ENCODE measurements at regions not wholly inside any gene's neighbourhood (a gene's known extent, or its start where the extent isn't known, plus 50 kb on each side); places are given as distances from the start of the nearest gene placed in this dataset.

DNA sequence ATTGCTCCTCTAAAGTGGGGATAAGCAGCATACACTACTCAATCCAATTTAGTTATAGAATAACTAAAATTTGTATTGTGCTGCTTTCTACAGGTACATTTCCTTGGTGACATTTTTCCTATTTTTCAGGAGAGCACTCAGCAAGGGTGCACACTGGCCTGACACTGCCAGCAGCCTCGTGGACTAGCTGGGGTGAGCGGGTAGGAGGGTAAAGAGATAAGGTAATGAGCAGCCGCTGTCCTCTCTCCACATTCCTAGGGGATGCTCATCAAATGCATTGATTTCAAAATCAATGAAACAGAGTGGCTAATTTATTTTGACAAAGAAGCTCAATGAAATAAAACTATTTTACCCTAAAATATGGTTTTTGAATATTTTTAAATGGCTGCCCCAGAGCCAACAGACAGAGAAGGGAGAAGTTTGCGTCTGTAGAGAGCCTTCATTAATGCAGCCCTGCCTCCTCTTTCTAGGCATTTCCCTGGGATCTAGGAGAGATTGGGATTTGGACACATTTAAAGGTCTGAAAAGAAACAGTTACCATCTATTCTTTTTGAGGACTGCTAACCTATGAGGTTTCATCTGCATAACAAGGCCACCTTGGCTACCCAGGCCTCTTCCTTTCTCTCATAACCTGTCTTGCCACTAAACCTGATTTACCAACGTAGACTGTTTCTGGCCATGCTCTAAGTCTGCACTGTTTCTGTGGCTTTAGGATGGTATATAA lies 561.0 kb downstream of the IPMK start:
- Mint-ChIP-seq H3K36me3 (ENCODE audit: insufficient read depth) (no peaks in the 10 kb centered on the region), H3K4me3 (no peak overlapping the region), H3K9me3 (no peaks in the 10 kb centered on the region), H3K4me1 (no peaks in the 10 kb centered on the region), H3K27ac (ENCODE audit: low read depth) (no peak overlapping the region), H3K27me3 (no peaks in the 10 kb centered on the region)
- DNase-seq (ENCODE audit: low spot score in 2 of 2) = no peak
- no peak for ATAC-seq (replicated peaks; ENCODE audit: extremely low read depth, poor library complexity, severe bottlenecking)

DNA sequence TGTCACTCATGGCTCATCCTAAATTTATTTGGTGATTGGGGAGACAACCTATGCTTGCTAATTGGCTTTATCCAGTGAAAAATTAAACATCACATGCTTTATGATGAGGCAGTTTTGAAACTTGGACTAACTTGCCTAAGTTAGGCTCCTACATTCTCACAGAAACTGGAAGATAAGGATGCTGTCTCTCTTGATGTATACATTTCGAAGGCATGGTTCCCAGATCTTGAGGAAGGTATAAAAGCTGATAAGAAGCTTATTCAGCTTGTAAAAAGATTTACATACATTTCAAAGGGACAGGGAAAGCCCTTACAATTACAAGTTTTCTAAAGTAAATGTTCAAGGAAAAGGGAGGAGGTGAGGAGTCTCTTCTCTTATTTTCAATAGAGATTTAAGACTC lies 561.7 kb downstream of the IPMK start:
- no peak for ATAC-seq (replicated peaks; ENCODE audit: extremely low read depth, poor library complexity, severe bottlenecking)
- no peaks in the 10 kb centered on the region for H3K9me3 Mint-ChIP-seq
- no peaks in the 10 kb centered on the region for H3K27me3 Mint-ChIP-seq
- no peak overlapping the region for H3K27ac Mint-ChIP-seq (ENCODE audit: low read depth)
- no peaks in the 10 kb centered on the region for H3K36me3 Mint-ChIP-seq (ENCODE audit: insufficient read depth)
- H3K4me3 Mint-ChIP-seq = no peak overlapping the region
- no peaks in the 10 kb centered on the region for H3K4me1 Mint-ChIP-seq
- DNase-seq (ENCODE audit: low spot score in 2 of 2) = no peak

DNA sequence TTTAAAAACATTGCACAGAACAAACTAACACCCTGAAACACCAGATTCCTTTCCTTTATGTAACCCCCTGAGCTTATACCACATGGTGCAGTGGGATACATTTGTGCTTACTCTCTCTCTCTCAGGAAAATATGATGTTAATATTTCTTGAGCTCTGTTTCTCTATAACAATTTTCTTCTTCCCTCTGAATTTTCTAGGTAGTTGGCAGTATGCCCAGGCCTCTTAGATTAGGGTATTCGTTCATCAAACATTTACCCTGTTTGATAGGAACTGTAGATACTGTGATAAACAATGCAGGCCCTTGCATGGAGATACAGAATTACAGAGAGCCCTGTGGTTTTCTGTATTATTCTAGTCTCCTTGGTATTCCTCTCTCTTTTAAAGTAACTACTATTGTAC lies 567.8 kb downstream of the IPMK start:
- Mint-ChIP-seq H3K27me3 (no peaks in the 10 kb centered on the region), H3K4me3 (no peak overlapping the region), H3K36me3 (ENCODE audit: insufficient read depth) (no peaks in the 10 kb centered on the region), H3K9me3 (peaks cover 10% of the 10 kb centered on the region), H3K27ac (ENCODE audit: low read depth) (no peak overlapping the region), H3K4me1 (no peaks in the 10 kb centered on the region)
- ATAC-seq (replicated peaks; ENCODE audit: extremely low read depth, poor library complexity, severe bottlenecking) (no peak), DNase-seq (ENCODE audit: low spot score in 2 of 2) (no peak)

DNA sequence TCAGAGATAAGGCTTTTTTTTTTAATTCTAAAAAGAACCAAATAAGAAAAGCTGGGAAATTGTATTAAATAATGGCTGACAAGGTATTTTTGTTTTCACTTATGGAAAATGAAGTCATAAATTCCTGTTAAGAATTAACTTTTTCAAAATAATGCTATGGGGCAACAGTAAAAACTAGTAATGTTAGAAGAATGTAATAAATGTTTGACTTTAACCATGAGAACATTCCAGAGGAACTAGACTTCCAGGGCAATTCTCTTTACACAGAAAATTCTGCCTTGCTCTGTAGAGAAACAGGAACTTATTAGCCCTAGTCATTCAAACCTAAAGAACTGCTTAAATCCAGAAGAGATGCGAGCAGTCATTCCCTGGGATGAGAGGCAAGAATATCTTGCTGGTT lies 571.1 kb downstream of the IPMK start:
- Mint-ChIP-seq H3K4me1 (no peaks in the 10 kb centered on the region), H3K36me3 (ENCODE audit: insufficient read depth) (no peaks in the 10 kb centered on the region), H3K27me3 (no peaks in the 10 kb centered on the region), H3K9me3 (peaks cover 15% of the 10 kb centered on the region), H3K4me3 (no peak overlapping the region), H3K27ac (ENCODE audit: low read depth) (no peak overlapping the region)
- ATAC-seq (replicated peaks; ENCODE audit: extremely low read depth, poor library complexity, severe bottlenecking) = no peak
- no peak for DNase-seq (ENCODE audit: low spot score in 2 of 2)

DNA sequence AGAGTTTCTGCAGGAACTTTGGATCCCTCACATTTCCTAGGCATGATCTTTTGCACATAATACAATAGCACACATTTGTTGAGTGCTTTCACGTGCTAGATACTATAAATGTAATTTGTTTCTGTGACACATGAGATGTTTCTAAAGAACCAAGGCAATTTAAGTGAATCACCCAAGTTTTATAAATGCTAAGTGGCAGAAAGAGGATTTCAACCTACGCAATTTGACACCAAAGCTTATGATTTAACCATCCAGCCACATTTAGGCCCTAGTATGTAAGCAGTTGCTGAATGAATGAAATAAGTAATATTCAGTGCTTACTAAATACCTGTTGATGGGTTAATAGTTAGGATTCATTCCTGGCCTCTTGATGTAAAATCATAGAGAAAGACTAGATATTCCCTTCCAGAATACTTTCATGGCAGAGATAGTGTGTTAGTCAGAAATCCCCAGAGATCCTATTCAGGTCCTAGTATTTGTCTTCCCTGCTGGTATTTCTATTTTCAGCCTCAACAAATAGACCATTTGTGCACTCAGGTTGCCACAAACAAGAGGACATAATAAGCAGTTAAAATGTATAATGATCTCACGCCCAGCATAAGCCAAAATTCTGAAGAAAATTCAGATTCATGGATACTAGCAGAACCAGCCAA lies 572.6 kb downstream of the IPMK start:
- no peak for ATAC-seq (replicated peaks; ENCODE audit: extremely low read depth, poor library complexity, severe bottlenecking)
- peaks cover 20% of the 10 kb centered on the region for H3K9me3 Mint-ChIP-seq
- H3K27me3 Mint-ChIP-seq = no peaks in the 10 kb centered on the region
- no peak for DNase-seq (ENCODE audit: low spot score in 2 of 2)
- H3K4me3 Mint-ChIP-seq = no peak overlapping the region
- H3K27ac Mint-ChIP-seq (ENCODE audit: low read depth) = no peak overlapping the region
- no peaks in the 10 kb centered on the region for H3K4me1 Mint-ChIP-seq
- H3K36me3 Mint-ChIP-seq (ENCODE audit: insufficient read depth) = no peaks in the 10 kb centered on the region

DNA sequence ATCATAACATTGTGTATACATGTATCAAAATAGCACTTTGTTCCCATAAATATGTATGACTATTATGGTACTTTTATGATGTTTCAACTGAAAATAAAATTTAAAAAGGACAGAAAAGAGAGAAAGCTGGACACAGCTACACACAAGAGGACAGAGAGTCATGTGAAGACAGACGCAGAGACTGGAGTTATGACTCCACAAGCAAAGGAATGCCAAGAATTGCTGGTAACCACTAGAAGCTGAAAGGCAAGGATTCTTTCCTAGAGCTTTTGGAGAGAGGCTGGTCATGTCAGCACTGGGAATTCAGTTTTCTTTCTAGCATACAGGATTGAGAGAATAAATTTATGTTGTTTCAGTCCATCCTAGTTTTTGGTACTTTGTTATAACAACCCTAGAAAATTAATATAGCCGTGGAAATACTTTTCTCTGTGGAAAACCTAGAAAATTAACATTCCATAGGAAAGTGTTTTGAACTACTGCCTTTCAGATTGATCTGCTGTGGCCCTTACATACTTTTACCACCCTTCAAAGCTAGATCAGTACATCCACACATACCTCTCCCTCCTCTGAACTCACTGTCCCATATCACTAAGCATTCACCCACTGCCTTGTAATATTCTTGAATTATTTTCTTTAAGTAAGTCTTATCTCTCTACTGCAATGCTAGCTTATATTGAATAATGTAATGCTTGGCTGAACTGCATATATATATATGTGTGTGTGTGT lies 575.3 kb downstream of the IPMK start:
- Mint-ChIP-seq H3K27ac (ENCODE audit: low read depth) (no peak overlapping the region), H3K36me3 (ENCODE audit: insufficient read depth) (no peaks in the 10 kb centered on the region), H3K9me3 (peaks cover 11% of the 10 kb centered on the region), H3K4me1 (no peaks in the 10 kb centered on the region), H3K4me3 (no peak overlapping the region), H3K27me3 (no peaks in the 10 kb centered on the region)
- DNase-seq (ENCODE audit: low spot score in 2 of 2) (no peak), ATAC-seq (replicated peaks; ENCODE audit: extremely low read depth, poor library complexity, severe bottlenecking) (no peak)

DNA sequence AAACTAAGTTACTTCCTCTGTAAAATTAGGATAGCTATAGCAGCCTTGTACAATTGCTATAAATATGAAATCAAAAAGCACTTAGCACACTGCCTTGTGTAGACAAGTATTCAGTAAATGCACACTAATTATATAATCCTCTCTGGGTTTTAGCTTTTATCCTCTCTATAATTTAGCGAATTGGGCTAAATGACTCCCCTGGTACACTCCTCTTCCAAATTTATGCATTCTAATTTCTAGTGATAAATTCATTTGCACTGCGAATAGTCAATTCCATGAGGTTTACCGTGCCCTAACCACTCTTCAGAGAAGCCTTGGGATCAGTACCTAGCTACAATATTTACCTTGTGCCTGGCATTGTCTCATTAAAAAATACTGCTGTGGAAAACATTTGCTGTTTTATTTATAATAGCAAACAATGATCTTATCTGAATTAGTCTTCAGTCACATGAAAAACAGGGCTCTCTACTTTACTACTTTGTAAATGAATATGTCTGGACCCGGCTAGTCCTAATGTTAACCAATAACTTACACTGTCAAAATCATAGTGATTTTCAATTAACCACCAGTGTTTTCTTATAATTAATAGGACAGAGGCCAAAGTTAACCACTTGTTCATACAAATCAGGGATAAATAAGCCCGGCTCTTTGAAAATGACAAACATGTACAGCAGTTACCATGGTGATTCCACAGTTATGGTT lies 577.9 kb downstream of the IPMK start:
- Mint-ChIP-seq H3K9me3 (peaks cover 11% of the 10 kb centered on the region), H3K4me1 (no peaks in the 10 kb centered on the region), H3K27me3 (no peaks in the 10 kb centered on the region), H3K36me3 (ENCODE audit: insufficient read depth) (no peaks in the 10 kb centered on the region), H3K27ac (ENCODE audit: low read depth) (no peak overlapping the region), H3K4me3 (no peak overlapping the region)
- ATAC-seq (replicated peaks; ENCODE audit: extremely low read depth, poor library complexity, severe bottlenecking) (no peak), DNase-seq (ENCODE audit: low spot score in 2 of 2) (no peak)

DNA sequence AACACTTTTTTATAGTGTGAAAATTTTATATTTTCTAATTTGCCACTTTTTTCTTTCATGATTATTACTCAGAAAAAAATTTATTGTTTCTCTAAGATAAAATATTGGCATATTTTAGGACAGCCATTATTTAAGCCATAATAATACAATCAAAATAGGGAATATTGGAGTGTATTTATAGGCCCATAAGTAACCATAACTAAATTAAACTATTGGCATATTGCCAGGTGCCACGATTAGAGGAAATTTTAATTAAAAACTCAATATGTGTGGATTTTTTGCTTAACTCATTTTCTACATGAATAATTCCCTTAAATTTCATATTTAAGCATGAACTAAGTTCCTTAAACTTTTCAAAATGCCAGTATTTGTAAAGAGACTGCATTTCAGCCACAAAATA lies 587.8 kb downstream of the IPMK start:
- no peaks in the 10 kb centered on the region for H3K36me3 Mint-ChIP-seq (ENCODE audit: insufficient read depth)
- no peak overlapping the region for H3K4me3 Mint-ChIP-seq
- no peaks in the 10 kb centered on the region for H3K27me3 Mint-ChIP-seq
- no peaks in the 10 kb centered on the region for H3K4me1 Mint-ChIP-seq
- ATAC-seq (replicated peaks; ENCODE audit: extremely low read depth, poor library complexity, severe bottlenecking) = no peak
- no peak for DNase-seq (ENCODE audit: low spot score in 2 of 2)
- H3K9me3 Mint-ChIP-seq = peaks cover 16% of the 10 kb centered on the region
- no peak overlapping the region for H3K27ac Mint-ChIP-seq (ENCODE audit: low read depth)

DNA sequence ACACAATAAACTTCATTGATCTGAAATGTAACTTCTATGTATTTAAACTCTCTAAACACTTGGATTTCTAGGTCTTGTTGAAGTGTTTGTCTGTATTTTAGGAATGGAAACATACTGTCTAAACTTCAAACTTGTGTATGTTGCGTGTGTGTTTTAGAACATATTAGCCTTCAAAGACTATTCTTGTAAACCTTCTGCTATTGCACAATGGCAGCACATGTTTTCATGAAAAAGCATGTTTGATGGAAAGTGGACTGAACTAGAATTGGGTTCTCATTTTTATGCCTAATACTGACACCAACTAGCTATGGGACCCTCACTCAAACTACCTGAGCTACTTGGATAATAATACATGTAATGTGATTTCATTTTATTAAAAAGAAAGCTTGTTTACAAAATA lies 592.6 kb downstream of the IPMK start:
- H3K4me1 Mint-ChIP-seq = no peaks in the 10 kb centered on the region
- H3K4me3 Mint-ChIP-seq = no peak overlapping the region
- no peak for DNase-seq (ENCODE audit: low spot score in 2 of 2)
- ATAC-seq (replicated peaks; ENCODE audit: extremely low read depth, poor library complexity, severe bottlenecking) = no peak
- H3K9me3 Mint-ChIP-seq = peaks cover 18% of the 10 kb centered on the region
- H3K36me3 Mint-ChIP-seq (ENCODE audit: insufficient read depth) = no peaks in the 10 kb centered on the region
- no peak overlapping the region for H3K27ac Mint-ChIP-seq (ENCODE audit: low read depth)
- no peaks in the 10 kb centered on the region for H3K27me3 Mint-ChIP-seq

DNA sequence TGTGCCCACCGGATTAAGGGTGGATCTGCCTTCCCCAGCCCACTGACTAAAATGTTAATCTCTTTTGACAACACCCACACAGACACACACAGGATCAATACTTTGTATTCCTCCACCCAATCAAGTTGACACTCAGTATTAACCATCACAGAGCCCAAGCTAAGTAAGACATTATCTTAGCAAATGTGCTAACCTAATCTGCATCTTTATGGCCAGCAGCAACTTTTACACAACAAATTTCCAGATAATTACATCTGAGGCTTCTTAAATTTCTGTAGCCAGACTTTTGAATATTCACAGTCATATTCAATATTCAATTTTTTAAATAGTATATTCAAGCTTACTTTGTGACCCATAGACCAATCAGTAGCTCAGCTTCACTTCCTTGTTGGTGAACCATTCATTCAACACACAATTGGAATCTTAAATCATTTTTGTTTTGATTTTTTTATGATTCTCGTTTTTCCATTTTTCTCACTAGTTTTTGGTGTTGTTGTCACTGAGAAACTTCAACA lies 594.2 kb downstream of the IPMK start:
- H3K27ac Mint-ChIP-seq (ENCODE audit: low read depth) = no peak overlapping the region
- ATAC-seq (replicated peaks; ENCODE audit: extremely low read depth, poor library complexity, severe bottlenecking) (no peak), DNase-seq (ENCODE audit: low spot score in 2 of 2) (no peak)
- no peaks in the 10 kb centered on the region for H3K27me3 Mint-ChIP-seq
- peaks cover 16% of the 10 kb centered on the region for H3K9me3 Mint-ChIP-seq
- no peaks in the 10 kb centered on the region for H3K4me1 Mint-ChIP-seq
- H3K4me3 Mint-ChIP-seq = no peak overlapping the region
- H3K36me3 Mint-ChIP-seq (ENCODE audit: insufficient read depth) = no peaks in the 10 kb centered on the region

DNA sequence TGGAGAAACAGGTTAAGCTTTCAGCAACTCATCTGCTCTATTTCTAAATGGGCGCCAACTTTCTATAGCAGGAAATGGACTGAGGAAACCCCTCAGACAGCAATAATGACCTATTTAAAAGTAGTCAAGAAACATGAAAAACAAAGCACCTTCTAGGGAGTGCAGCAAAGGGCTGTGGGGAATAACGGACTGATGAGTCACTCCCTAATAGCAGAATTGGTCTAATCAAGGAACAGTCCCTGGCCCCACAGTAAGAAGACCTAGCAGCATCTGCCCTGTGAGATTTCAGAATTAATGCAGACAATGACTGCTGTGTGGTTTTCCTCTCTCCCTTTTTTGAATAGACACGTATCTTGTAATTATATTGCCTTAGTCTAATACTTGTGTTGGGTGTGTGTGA lies 602.9 kb downstream of the IPMK start:
- Mint-ChIP-seq H3K36me3 (ENCODE audit: insufficient read depth) (no peaks in the 10 kb centered on the region), H3K4me3 (no peak overlapping the region), H3K27ac (ENCODE audit: low read depth) (no peak overlapping the region), H3K9me3 (no peaks in the 10 kb centered on the region), H3K4me1 (no peaks in the 10 kb centered on the region), H3K27me3 (no peaks in the 10 kb centered on the region)
- no peak for ATAC-seq (replicated peaks; ENCODE audit: extremely low read depth, poor library complexity, severe bottlenecking)
- no peak for DNase-seq (ENCODE audit: low spot score in 2 of 2)

DNA sequence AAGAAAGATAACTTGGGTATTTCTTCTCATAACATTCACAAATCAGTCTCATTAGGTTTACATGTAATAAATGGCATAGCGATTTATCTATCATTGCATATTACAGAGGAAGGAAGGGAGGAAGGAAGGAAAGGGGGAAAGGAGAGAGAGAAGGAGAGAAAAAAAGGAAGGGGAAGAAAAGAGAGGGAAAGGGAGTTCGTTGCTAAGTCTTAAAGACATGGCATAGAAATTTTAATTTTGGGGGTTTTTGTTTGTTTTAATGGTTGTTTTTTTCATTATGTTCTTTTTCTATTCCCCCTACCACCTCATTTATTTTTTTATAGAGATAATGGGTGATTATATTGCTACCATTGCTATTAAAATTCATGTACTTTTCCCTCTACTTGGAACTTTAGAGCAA lies 604.3 kb downstream of the IPMK start:
- DNase-seq (ENCODE audit: low spot score in 2 of 2) = no peak
- Mint-ChIP-seq H3K4me1 (no peaks in the 10 kb centered on the region), H3K36me3 (ENCODE audit: insufficient read depth) (no peaks in the 10 kb centered on the region), H3K4me3 (no peak overlapping the region), H3K9me3 (no peaks in the 10 kb centered on the region), H3K27me3 (no peaks in the 10 kb centered on the region), H3K27ac (ENCODE audit: low read depth) (no peak overlapping the region)
- ATAC-seq (replicated peaks; ENCODE audit: extremely low read depth, poor library complexity, severe bottlenecking) = no peak

Data from central memory CD8-positive, alpha-beta T cell (primary cell).